WTC11 (cell line): ENCODE measurements at regions not wholly inside any gene's neighbourhood (a gene's known extent, or its start where the extent isn't known, plus 50 kb on each side); places are given as distances from the start of the nearest gene placed in this dataset.

Experiments used
- ATAC-seq: fragments of 200-7000 bp; cut with Tn5 transposase; 2 replicates; pipeline ENCODE4 v1.10.0; 2021; ENCODE audit warnings: mild to moderate bottlenecking, moderate library complexity
- CTCF ChIA-PET: fragments of 300-600 bp; sonication (Branson Sonifier 250); formaldehyde crosslinking; loops from one replicate; lab custom pipeline; 2021; ENCODE audit warnings: antibody characterized with exemption; lab: Charles Lee
- POLR2A ChIA-PET: fragments of 350-600 bp; sonication (Branson Sonifier 250); formaldehyde crosslinking; loops from one replicate; lab custom pipeline; 2021; ENCODE audit warnings: antibody characterized with exemption; lab: Charles Lee
- DNase-seq: peaks from one replicate; pipeline ENCODE4 v3.0.0; 2021; ENCODE audit warnings: low spot score
- H3K27ac Mint-ChIP-seq: 2 replicates; pipeline ENCODE4 v1.8.0; 2021; ENCODE audit warnings: mixed read lengths
- H3K27me3 Mint-ChIP-seq: 2 replicates; pipeline ENCODE4 v1.8.0; 2021; ENCODE audit warnings: low read depth, mild to moderate bottlenecking, moderate library complexity, mixed read lengths
- H3K36me3 Mint-ChIP-seq: 2 replicates; pipeline ENCODE4 v1.8.0; 2021; ENCODE audit warnings: mixed read lengths
- H3K4me1 Mint-ChIP-seq: 2 replicates; pipeline ENCODE4 v1.8.0; 2022; ENCODE audit warnings: mixed read lengths
- H3K4me3 Mint-ChIP-seq: 2 replicates; pipeline ENCODE4 v1.8.0; 2021; ENCODE audit warnings: mild to moderate bottlenecking, moderate library complexity, mixed read lengths
- H3K9me3 Mint-ChIP-seq: 2 replicates; pipeline ENCODE4 v1.8.0; 2021; ENCODE audit warnings: mixed read lengths
- GRHL2 ChIP-seq: fragments of 250-450 bp; sonication (Bioruptor Pico); IDR thresholded peaks from 2 replicates; pipeline ENCODE4 v1.8.0; 2022; ENCODE audit warnings: mild to moderate bottlenecking, moderate library complexity; ENCODE audit not compliant: insufficient replicate concordance, severe bottlenecking
- JUN ChIP-seq: sonication (generic); formaldehyde crosslinking; IDR thresholded peaks from 2 replicates; pipeline ENCODE4 v1.8.0; 2023; ENCODE audit warnings: mild to moderate bottlenecking, missing genetic modification reagents
- PRRX2 ChIP-seq: fragments of 250-450 bp; sonication (Bioruptor Pico); IDR thresholded peaks from 2 replicates; pipeline ENCODE4 v1.8.0; 2021; ENCODE audit warnings: mild to moderate bottlenecking
- SOX15 ChIP-seq: fragments of 250-450 bp; sonication (Bioruptor Pico); IDR thresholded peaks from 2 replicates; pipeline ENCODE4 v1.9.0; 2021; ENCODE audit warnings: mild to moderate bottlenecking
- SP1 ChIP-seq: sonication (generic); formaldehyde crosslinking; conservative IDR thresholded peaks from 2 replicates; pipeline ENCODE4 v1.8.1; 2022; ENCODE audit warnings: missing genetic modification reagents
- TCF7 ChIP-seq: sonication (generic); formaldehyde crosslinking; IDR thresholded peaks from 2 replicates; pipeline ENCODE4 v1.8.0; 2022; ENCODE audit warnings: mild to moderate bottlenecking, low read depth, missing genetic modification reagents, moderate library complexity
- TP53 ChIP-seq: sonication (generic); formaldehyde crosslinking; IDR thresholded peaks from 2 replicates; pipeline ENCODE4 v1.8.1; 2023; ENCODE audit warnings: mild to moderate bottlenecking, missing genetic modification reagents
- ZNF219 ChIP-seq: sonication (generic); formaldehyde crosslinking; IDR thresholded peaks from 2 replicates; pipeline ENCODE4 v1.8.0; 2023; ENCODE audit warnings: missing genetic modification reagents, mild to moderate bottlenecking, borderline replicate concordance
- ZNF281 ChIP-seq: sonication (generic); formaldehyde crosslinking; IDR thresholded peaks from 2 replicates; pipeline ENCODE4 v1.8.0; 2023; ENCODE audit warnings: mild to moderate bottlenecking, missing genetic modification reagents
- ZNF423 ChIP-seq: fragments of 250-450 bp; sonication (Bioruptor Pico); IDR thresholded peaks from 2 replicates; pipeline ENCODE4 v2.1.2; 2022; ENCODE audit warnings: mild to moderate bottlenecking, moderate library complexity
- ZNF671 ChIP-seq: fragments of 250-450 bp; sonication (Bioruptor Pico); IDR thresholded peaks from 2 replicates; pipeline ENCODE4 v1.8.0; 2021; ENCODE audit warnings: mild to moderate bottlenecking
- TF ChIP-seq, protein P1 (sequence below): sonication (generic); formaldehyde crosslinking; IDR thresholded peaks from 2 replicates; pipeline ENCODE4 v1.8.1; 2023; ENCODE audit warnings: mild to moderate bottlenecking, missing genetic modification reagents, moderate library complexity
- TF ChIP-seq, protein P2 (sequence below): sonication (generic); formaldehyde crosslinking; IDR thresholded peaks from 2 replicates; pipeline ENCODE4 v1.8.0; 2022; ENCODE audit warnings: mild to moderate bottlenecking, missing genetic modification reagents
- TF ChIP-seq, protein P3 (sequence below): sonication (generic); formaldehyde crosslinking; IDR thresholded peaks from 2 replicates; pipeline ENCODE4 v1.8.1; 2023; ENCODE audit warnings: mild to moderate bottlenecking, missing genetic modification reagents
- TF ChIP-seq, protein P4 (sequence below): fragments of 250-450 bp; sonication (Bioruptor Pico); IDR thresholded peaks from 2 replicates; pipeline ENCODE4 v1.8.0; 2021; ENCODE audit warnings: mild to moderate bottlenecking
- TF ChIP-seq, protein P5 (sequence below): sonication (generic); formaldehyde crosslinking; IDR thresholded peaks from 2 replicates; pipeline ENCODE4 v1.8.1; 2022; ENCODE audit warnings: low read depth, mild to moderate bottlenecking, moderate library complexity, missing genetic modification reagents, borderline replicate concordance

GRCh38 chr13:34546344-34547250 lies 395.5 kb upstream of the NBEA start (continued):
- TF ChIP-seq, protein P1, sequence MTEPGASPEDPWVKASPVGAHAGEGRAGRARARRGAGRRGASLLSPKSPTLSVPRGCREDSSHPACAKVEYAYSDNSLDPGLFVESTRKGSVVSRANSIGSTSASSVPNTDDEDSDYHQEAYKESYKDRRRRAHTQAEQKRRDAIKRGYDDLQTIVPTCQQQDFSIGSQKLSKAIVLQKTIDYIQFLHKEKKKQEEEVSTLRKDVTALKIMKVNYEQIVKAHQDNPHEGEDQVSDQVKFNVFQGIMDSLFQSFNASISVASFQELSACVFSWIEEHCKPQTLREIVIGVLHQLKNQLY (CRISPR knock-in tag): no peak
- no peak for TF ChIP-seq SP1 (CRISPR knock-in tag)
- TF ChIP-seq PRRX2 (CRISPR knock-in tag): no peak
- no peak for TF ChIP-seq TCF7

- H3K27ac Mint-ChIP-seq: no peak overlapping the region
- CTCF ChIA-PET: no interaction called here
- no peak for DNase-seq
Observed at GRCh38 chr13:34547929-34548328, 394.1 kb upstream of the NBEA start.

More at GRCh38 chr13:34547929-34548328, 394.1 kb upstream of the NBEA start:
- Mint-ChIP-seq H3K9me3 (peaks cover 6% of the 10 kb centered on the region), H3K27me3 (no peaks in the 10 kb centered on the region), H3K4me1 (no peaks in the 10 kb centered on the region), H3K4me3 (no peak overlapping the region), H3K36me3 (no peaks in the 10 kb centered on the region)
- TF ChIP-seq JUN (CRISPR knock-in tag) (no peak), TCF7 (no peak), TP53 (CRISPR knock-in tag) (no peak), GRHL2 (no peak), ZNF423 (CRISPR knock-in tag) (no peak), ZNF219 (no peak), SOX15 (CRISPR knock-in tag) (no peak), ZNF281 (CRISPR knock-in tag) (no peak), ZNF671 (CRISPR knock-in tag) (no peak)
- TF ChIP-seq, protein P2, sequence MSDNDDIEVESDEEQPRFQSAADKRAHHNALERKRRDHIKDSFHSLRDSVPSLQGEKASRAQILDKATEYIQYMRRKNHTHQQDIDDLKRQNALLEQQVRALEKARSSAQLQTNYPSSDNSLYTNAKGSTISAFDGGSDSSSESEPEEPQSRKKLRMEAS (CRISPR knock-in tag): no peak
- TF ChIP-seq, protein P3, sequence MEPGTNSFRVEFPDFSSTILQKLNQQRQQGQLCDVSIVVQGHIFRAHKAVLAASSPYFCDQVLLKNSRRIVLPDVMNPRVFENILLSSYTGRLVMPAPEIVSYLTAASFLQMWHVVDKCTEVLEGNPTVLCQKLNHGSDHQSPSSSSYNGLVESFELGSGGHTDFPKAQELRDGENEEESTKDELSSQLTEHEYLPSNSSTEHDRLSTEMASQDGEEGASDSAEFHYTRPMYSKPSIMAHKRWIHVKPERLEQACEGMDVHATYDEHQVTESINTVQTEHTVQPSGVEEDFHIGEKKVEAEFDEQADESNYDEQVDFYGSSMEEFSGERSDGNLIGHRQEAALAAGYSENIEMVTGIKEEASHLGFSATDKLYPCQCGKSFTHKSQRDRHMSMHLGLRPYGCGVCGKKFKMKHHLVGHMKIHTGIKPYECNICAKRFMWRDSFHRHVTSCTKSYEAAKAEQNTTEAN (CRISPR knock-in tag): no peak
- TF ChIP-seq, protein P4, sequence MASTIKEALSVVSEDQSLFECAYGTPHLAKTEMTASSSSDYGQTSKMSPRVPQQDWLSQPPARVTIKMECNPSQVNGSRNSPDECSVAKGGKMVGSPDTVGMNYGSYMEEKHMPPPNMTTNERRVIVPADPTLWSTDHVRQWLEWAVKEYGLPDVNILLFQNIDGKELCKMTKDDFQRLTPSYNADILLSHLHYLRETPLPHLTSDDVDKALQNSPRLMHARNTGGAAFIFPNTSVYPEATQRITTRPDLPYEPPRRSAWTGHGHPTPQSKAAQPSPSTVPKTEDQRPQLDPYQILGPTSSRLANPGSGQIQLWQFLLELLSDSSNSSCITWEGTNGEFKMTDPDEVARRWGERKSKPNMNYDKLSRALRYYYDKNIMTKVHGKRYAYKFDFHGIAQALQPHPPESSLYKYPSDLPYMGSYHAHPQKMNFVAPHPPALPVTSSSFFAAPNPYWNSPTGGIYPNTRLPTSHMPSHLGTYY: no peak
- TF ChIP-seq, protein P5, sequence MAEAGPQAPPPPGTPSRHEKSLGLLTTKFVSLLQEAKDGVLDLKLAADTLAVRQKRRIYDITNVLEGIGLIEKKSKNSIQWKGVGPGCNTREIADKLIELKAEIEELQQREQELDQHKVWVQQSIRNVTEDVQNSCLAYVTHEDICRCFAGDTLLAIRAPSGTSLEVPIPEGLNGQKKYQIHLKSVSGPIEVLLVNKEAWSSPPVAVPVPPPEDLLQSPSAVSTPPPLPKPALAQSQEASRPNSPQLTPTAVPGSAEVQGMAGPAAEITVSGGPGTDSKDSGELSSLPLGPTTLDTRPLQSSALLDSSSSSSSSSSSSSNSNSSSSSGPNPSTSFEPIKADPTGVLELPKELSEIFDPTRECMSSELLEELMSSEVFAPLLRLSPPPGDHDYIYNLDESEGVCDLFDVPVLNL (CRISPR knock-in tag): no peak
- POLR2A ChIA-PET: no interaction called here
- no peak for ATAC-seq
